22Rv1 (cell line): ENCODE measurements at regions not wholly inside any gene's neighbourhood (a gene's known extent, or its start where the extent isn't known, plus 50 kb on each side); places are given as distances from the start of the nearest gene placed in this dataset.

Experiments
- H3K27ac ChIP-seq: fragments of 450-650 bp; 2 replicates; pipeline ENCODE4 v1.5.1; 2017
- CTCF ChIP-seq: fragments of 450-650 bp; IDR thresholded peaks from 2 replicates; pipeline ENCODE4 v1.5.1; 2017; ENCODE audit warnings: mild to moderate bottlenecking
- ZFX ChIP-seq: fragments of 450-650 bp; IDR thresholded peaks from 2 replicates; pipeline ENCODE4 v1.6.1; 2017; ENCODE audit warnings: antibody characterized with exemption, borderline replicate concordance

- no peak for TF ChIP-seq CTCF
- TF ChIP-seq ZFX = no peak
- H3K27ac ChIP-seq = no peak overlapping the region
Measured at GRCh38 chr2:172169611-172170010, 66.9 kb upstream of the DLX2 start.

GRCh38 chr2:172172513-172173173 is 69.9 kb upstream of the DLX2 start:
- no peak overlapping the region for H3K27ac ChIP-seq
- peak; percentile 70 for TF ChIP-seq CTCF
- no peak for TF ChIP-seq ZFX

- H3K27ac ChIP-seq = no peak overlapping the region
- TF ChIP-seq CTCF = no peak
- TF ChIP-seq ZFX = no peak
Measured at GRCh38 chr2:172173174-172173706, 70.5 kb upstream of the DLX2 start.

- no peak for TF ChIP-seq CTCF
- no peak for TF ChIP-seq ZFX
- no peak overlapping the region for H3K27ac ChIP-seq
Measured at GRCh38 chr2:172177581-172177980, 74.9 kb upstream of the DLX2 start.

GRCh38 chr2:172177996-172178395 is 75.3 kb upstream of the DLX2 start:
- TF ChIP-seq ZFX = no peak
- TF ChIP-seq CTCF = no peak
- H3K27ac ChIP-seq = no peak overlapping the region

GRCh38 chr2:172179045-172179701 is 76.5 kb upstream of the DLX2 start:
- no peak overlapping the region for H3K27ac ChIP-seq
- TF ChIP-seq ZFX (no peak), CTCF (no peak)

GRCh38 chr2:172181840-172182239 is 79.1 kb upstream of the DLX2 start:
- no peak for TF ChIP-seq ZFX
- TF ChIP-seq CTCF = no peak
- no peak overlapping the region for H3K27ac ChIP-seq
